HG03442 (cell line): ENCODE measurements at regions not wholly inside any gene's neighbourhood (a gene's known extent, or its start where the extent isn't known, plus 50 kb on each side); places are given as distances from the start of the nearest gene placed in this dataset.

Experiments used
- ATAC-seq: cut with Tn5 transposase; IDR thresholded peaks from one replicate; pipeline ENCODE4 v1.9.1; 2021; ENCODE audit warnings: mild to moderate bottlenecking, moderate library complexity; ENCODE audit not compliant: unreplicated experiment

GRCh38 chr6:104239971-104240370, 619.7 kb downstream of the HACE1 start:
- ATAC-seq, result no peak

GRCh38 chr6:104229057-104229456, 630.7 kb downstream of the HACE1 start:
- ATAC-seq, result no peak

GRCh38 chr6:104227508-104227907, 632.2 kb downstream of the HACE1 start:
- ATAC-seq, result no peak

GRCh38 chr6:104226790-104227446, 632.8 kb downstream of the HACE1 start:
- no peak for ATAC-seq

- ATAC-seq, result no peak
Observed at GRCh38 chr6:104218116-104218515, 641.6 kb downstream of the HACE1 start.

GRCh38 chr6:104214901-104215300, 644.8 kb downstream of the HACE1 start:
- no peak for ATAC-seq

- ATAC-seq, result no peak
Observed at GRCh38 chr6:104212977-104213668, 646.6 kb downstream of the HACE1 start.

GRCh38 chr6:104207635-104208034, 652.1 kb downstream of the HACE1 start:
- no peak for ATAC-seq

- no peak for ATAC-seq
Observed at GRCh38 chr6:104201557-104201956, 658.2 kb downstream of the HACE1 start.

- ATAC-seq, result no peak
Observed at GRCh38 chr6:104187616-104188015, 672.1 kb downstream of the HACE1 start.

GRCh38 chr6:104186831-104187230, 672.9 kb downstream of the HACE1 start:
- no peak for ATAC-seq

GRCh38 chr6:104183816-104184435, 675.8 kb downstream of the HACE1 start:
- ATAC-seq, result no peak

GRCh38 chr6:104182811-104183210, 676.9 kb downstream of the HACE1 start:
- ATAC-seq, result no peak

GRCh38 chr6:104173668-104174067, 686.1 kb downstream of the HACE1 start:
- ATAC-seq, result no peak

- ATAC-seq, result no peak
Observed at GRCh38 chr6:104170401-104170800, 689.3 kb downstream of the HACE1 start.

- ATAC-seq, result no peak
Observed at GRCh38 chr6:104166055-104166668, 693.6 kb downstream of the HACE1 start.

GRCh38 chr6:104162036-104162669, 697.6 kb downstream of the HACE1 start:
- ATAC-seq, result no peak

- no peak for ATAC-seq
Observed at GRCh38 chr6:104159045-104159618, 700.6 kb downstream of the HACE1 start.

GRCh38 chr6:104143757-104144156, 716.0 kb downstream of the HACE1 start:
- no peak for ATAC-seq

- ATAC-seq, result no peak
Observed at GRCh38 chr6:104134876-104135275, 724.8 kb downstream of the HACE1 start.

GRCh38 chr6:104130343-104130742, 729.4 kb downstream of the HACE1 start:
- ATAC-seq, result no peak
